Trophoblast cell (in vitro differentiated cells and primary cell): ENCODE measurements at regions not wholly inside any gene's neighbourhood (a gene's known extent, or its start where the extent isn't known, plus 50 kb on each side); places are given as distances from the start of the nearest gene placed in this dataset.

Experiments
- DNase-seq, 2 donors: peaks; one replicate each; pipeline ENCODE4 v3.0.0-alpha.2; 2016
- H2AFZ ChIP-seq: 2 replicates; pipeline ENCODE4 v1.6.1; 2013; ENCODE audit warnings: low read length, moderate library complexity, mild to moderate bottlenecking; ENCODE audit not compliant: insufficient read depth, poor library complexity
- H2AK5ac ChIP-seq: 2 replicates; pipeline ENCODE4 v1.6.1; 2013; ENCODE audit warnings: mild to moderate bottlenecking, low read length
- H2BK120ac ChIP-seq: 2 replicates; pipeline ENCODE4 v1.6.1; 2013; ENCODE audit warnings: low read length, mild to moderate bottlenecking, moderate library complexity; ENCODE audit not compliant: insufficient read depth, poor library complexity
- H2BK12ac ChIP-seq: 2 replicates; pipeline ENCODE4 v1.6.1; 2013; ENCODE audit warnings: mild to moderate bottlenecking, low read length, moderate library complexity
- H2BK5ac ChIP-seq: 2 replicates; pipeline ENCODE4 v1.6.1; 2013; ENCODE audit warnings: low read length, low read depth, moderate library complexity, mild to moderate bottlenecking; ENCODE audit not compliant: poor library complexity
- H3K14ac ChIP-seq: 2 replicates; pipeline ENCODE4 v1.6.1; 2013; ENCODE audit warnings: mild to moderate bottlenecking, low read length
- H3K18ac ChIP-seq: 2 replicates; pipeline ENCODE4 v1.6.1; 2013; ENCODE audit warnings: mild to moderate bottlenecking, low read length
- H3K23ac ChIP-seq: 2 replicates; pipeline ENCODE4 v1.6.1; 2013; ENCODE audit warnings: low read length
- H3K27ac ChIP-seq: 2 replicates; pipeline ENCODE4 v1.5.1; 2013; ENCODE audit warnings: low read depth, mild to moderate bottlenecking, inconsistent platforms, low read length, moderate library complexity
- H3K27me3 ChIP-seq: 2 replicates; pipeline ENCODE4 v1.6.1; 2013; ENCODE audit warnings: inconsistent platforms, mild to moderate bottlenecking, low read length, moderate library complexity; ENCODE audit not compliant: insufficient read depth
- H3K36me3 ChIP-seq, 2 experiments: 1 replicate in 1 of 2; 2 replicates in 1 of 2; pipeline ENCODE4 v1.6.1; 2013; ENCODE audit warnings: low read length in 2 of 2, mild to moderate bottlenecking in 2 of 2, moderate library complexity in 1 of 2; ENCODE audit not compliant: insufficient read depth in 2 of 2, control insufficient read depth in 1 of 2
- H3K4ac ChIP-seq: 2 replicates; pipeline ENCODE4 v1.6.1; 2013; ENCODE audit warnings: low read depth, mild to moderate bottlenecking, low read length, moderate library complexity
- H3K4me1 ChIP-seq, 2 experiments: 1 replicate in 1 of 2; 2 replicates in 1 of 2; pipeline ENCODE4 v1.6.1; 2013; ENCODE audit warnings: low read length in 2 of 2, mild to moderate bottlenecking in 2 of 2, moderate library complexity in 1 of 2; ENCODE audit not compliant: insufficient read depth in 2 of 2, control insufficient read depth in 1 of 2
- H3K4me2 ChIP-seq: 2 replicates; pipeline ENCODE4 v1.6.1; 2013; ENCODE audit warnings: inconsistent platforms, mild to moderate bottlenecking, low read length, moderate library complexity
- H3K4me3 ChIP-seq: 2 replicates; pipeline ENCODE4 v1.5.1; 2013; ENCODE audit warnings: mild to moderate bottlenecking, low read depth, low read length, inconsistent platforms
- H3K79me1 ChIP-seq: one replicate; pipeline ENCODE4 v1.6.1; 2013; ENCODE audit warnings: low read length
- H3K79me2 ChIP-seq: 2 replicates; pipeline ENCODE4 v1.6.1; 2013; ENCODE audit warnings: low read length, mild to moderate bottlenecking; ENCODE audit not compliant: control insufficient read depth, insufficient read depth, poor library complexity
- H3K9ac ChIP-seq: 2 replicates; pipeline ENCODE4 v1.6.1; 2013; ENCODE audit warnings: mild to moderate bottlenecking, low read length
- H3K9me3 ChIP-seq: 2 replicates; pipeline ENCODE4 v1.6.1; 2013; ENCODE audit warnings: low read depth, mild to moderate bottlenecking, control low read depth, inconsistent platforms, low read length; ENCODE audit not compliant: insufficient read depth
- H4K12ac ChIP-seq: 2 replicates; pipeline ENCODE4 v1.6.1; 2013; ENCODE audit warnings: low read depth, mild to moderate bottlenecking, low read length, moderate library complexity
- H4K8ac ChIP-seq: 2 replicates; pipeline ENCODE4 v1.6.1; 2013; ENCODE audit warnings: low read depth, mild to moderate bottlenecking, low read length, moderate library complexity
- H4K91ac ChIP-seq: one replicate; pipeline ENCODE4 v1.6.1; 2013; ENCODE audit warnings: low read depth, mild to moderate bottlenecking, low read length, moderate library complexity
- WGBS: extraction: QIAGEN DNeasy Blood & Tissue Kit; methylation state at CpG from one replicate; pipeline ENCODE4 v1.1.7; 2013; ENCODE audit warnings: missing lambda C conversion rate; ENCODE audit not compliant: insufficient read length, insufficient coverage; ENCODE audit errors: extremely low coverage; 5-methylcytosine and 5-hydroxymethylcytosine counted together

DNA sequence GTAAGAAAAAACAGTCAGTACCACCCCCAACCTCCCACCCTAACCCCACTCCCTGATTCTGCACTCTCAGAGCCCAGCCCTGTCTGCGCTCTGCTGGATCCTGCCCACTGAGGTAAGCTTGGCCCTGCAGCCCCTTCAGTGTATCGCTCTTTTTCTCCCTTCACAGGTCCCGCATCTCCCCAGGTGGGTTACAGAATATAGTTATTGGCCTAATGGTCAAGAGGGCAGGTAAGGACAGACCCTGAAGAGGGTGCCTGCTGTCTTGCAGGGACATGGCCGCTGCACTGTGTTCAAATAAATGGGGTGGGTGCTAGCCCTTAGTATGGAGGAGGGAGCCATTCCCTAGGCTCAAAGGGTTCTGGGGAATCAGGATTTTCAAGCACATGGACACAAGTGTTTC lies 135.7 kb downstream of the ADSS2 start:
- no CpG with 5 or more reads among the region's 4 CpGs for WGBS
- Histone ChIP-seq H4K8ac (no peak overlapping the region), H3K9ac (no peak overlapping the region), H3K79me1 (peaks cover 2% of the 10 kb centered on the region), H2AFZ (no peak overlapping the region), H3K27me3 (no peaks in the 10 kb centered on the region), H3K4ac (no peak overlapping the region), H4K91ac (peak overlapping the region; percentile 7), H3K4me3 (no peak overlapping the region), H2BK12ac (no peak overlapping the region), H3K36me3 (no peaks in the 10 kb centered on the region), H3K9me3 (no peaks in the 10 kb centered on the region), H3K18ac (no peak overlapping the region), H3K4me1 (no peaks in the 10 kb centered on the region), H4K12ac (no peak overlapping the region), H2AK5ac (no peak overlapping the region), H2BK120ac (no peak overlapping the region), H3K27ac (no peak overlapping the region), H3K14ac (no peak overlapping the region), H2BK5ac (no peak overlapping the region), H3K79me2 (no peaks in the 10 kb centered on the region), H3K23ac (no peak overlapping the region), H3K4me2 (no peak overlapping the region)
- no peak for DNase-seq

DNA sequence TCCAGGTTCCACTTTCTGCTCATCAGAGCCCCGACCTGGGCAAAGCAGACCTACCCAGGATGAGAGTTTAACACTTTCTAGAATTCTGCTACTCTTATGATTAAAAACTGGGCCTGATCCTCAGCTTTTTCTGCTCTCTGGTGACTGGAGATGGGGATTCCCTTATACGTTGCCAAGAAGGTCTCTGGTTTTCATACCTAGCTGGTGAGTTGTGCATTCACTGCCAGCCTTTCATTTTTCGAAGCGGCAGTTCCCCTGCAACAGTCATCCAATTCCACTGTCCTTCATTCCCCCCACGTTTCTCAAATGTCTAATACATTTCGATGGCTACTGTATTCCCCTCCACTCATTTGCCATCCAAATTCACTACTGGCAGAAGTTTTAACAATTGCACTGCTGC lies 135.3 kb downstream of the ADSS2 start:
- H3K14ac ChIP-seq = no peak overlapping the region
- no peak overlapping the region for H4K91ac ChIP-seq
- no peak overlapping the region for H3K4ac ChIP-seq
- H2BK5ac ChIP-seq = no peak overlapping the region
- no peak overlapping the region for H4K8ac ChIP-seq
- H3K4me1 ChIP-seq = no peaks in the 10 kb centered on the region
- no peak overlapping the region for H2AFZ ChIP-seq
- H3K9ac ChIP-seq = no peak overlapping the region
- H2BK120ac ChIP-seq = no peak overlapping the region
- WGBS = no CpG with 5 or more reads among the region's 6 CpGs
- no peaks in the 10 kb centered on the region for H3K36me3 ChIP-seq
- no peaks in the 10 kb centered on the region for H3K9me3 ChIP-seq
- H3K27ac ChIP-seq = no peak overlapping the region
- DNase-seq = peak; percentile 41 to 64
- H3K23ac ChIP-seq = no peak overlapping the region
- H3K4me2 ChIP-seq = no peak overlapping the region
- no peak overlapping the region for H3K18ac ChIP-seq
- H3K27me3 ChIP-seq = no peaks in the 10 kb centered on the region
- H3K79me1 ChIP-seq = peaks cover 2% of the 10 kb centered on the region
- no peak overlapping the region for H3K4me3 ChIP-seq
- H3K79me2 ChIP-seq = no peaks in the 10 kb centered on the region
- no peak overlapping the region for H2BK12ac ChIP-seq
- H4K12ac ChIP-seq = no peak overlapping the region
- no peak overlapping the region for H2AK5ac ChIP-seq

DNA sequence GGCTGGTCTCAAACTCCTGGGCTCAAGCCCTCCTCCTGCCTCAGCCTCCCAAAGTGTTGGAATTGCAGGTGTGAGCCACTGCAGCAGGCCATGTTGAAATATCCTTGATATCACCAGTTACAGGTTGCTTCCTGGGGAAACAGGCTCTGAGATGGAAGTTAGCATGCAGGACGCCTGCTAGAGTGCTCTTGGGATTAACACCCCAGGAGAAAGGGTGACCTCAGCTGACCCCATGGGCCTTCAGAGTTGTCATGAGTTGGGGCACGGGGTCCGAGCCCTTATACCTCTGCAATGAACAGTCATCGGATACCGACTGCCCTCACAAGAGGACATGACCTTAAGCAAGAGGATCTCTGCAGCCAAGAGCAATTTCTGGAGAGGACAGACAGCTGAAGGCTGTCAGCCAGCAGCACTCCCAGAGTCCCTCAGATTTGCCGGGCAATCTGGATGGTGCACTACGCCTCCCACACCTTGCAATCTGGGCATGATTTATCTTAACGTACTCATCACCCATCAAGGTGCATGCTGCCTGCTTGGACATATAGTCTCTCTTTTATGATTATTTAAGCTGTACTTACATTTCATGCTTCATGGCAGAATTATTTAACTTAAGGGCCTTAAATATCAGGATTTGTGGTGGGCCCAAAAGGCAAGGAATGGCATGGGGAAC lies 134.6 kb downstream of the ADSS2 start:
- H2BK120ac ChIP-seq = no peak overlapping the region
- H3K14ac ChIP-seq = no peak overlapping the region
- H4K12ac ChIP-seq = no peak overlapping the region
- H2BK12ac ChIP-seq = no peak overlapping the region
- no peaks in the 10 kb centered on the region for H3K27me3 ChIP-seq
- H3K4ac ChIP-seq = no peak overlapping the region
- H3K36me3 ChIP-seq = no peaks in the 10 kb centered on the region
- H4K8ac ChIP-seq = no peak overlapping the region
- no peak overlapping the region for H3K9ac ChIP-seq
- no CpG with 5 or more reads among the region's 8 CpGs for WGBS
- H4K91ac ChIP-seq = no peak overlapping the region
- peaks cover under 1% of the 10 kb centered on the region for H3K79me2 ChIP-seq
- no peaks in the 10 kb centered on the region for H3K4me1 ChIP-seq
- H2BK5ac ChIP-seq = no peak overlapping the region
- H3K4me3 ChIP-seq = no peak overlapping the region
- no peak overlapping the region for H2AFZ ChIP-seq
- no peak overlapping the region for H3K18ac ChIP-seq
- peaks cover 1% of the 10 kb centered on the region for H3K79me1 ChIP-seq
- H3K4me2 ChIP-seq = no peak overlapping the region
- no peak overlapping the region for H2AK5ac ChIP-seq
- no peak overlapping the region for H3K23ac ChIP-seq
- DNase-seq = no peak
- H3K27ac ChIP-seq = no peak overlapping the region
- H3K9me3 ChIP-seq = no peaks in the 10 kb centered on the region

DNA sequence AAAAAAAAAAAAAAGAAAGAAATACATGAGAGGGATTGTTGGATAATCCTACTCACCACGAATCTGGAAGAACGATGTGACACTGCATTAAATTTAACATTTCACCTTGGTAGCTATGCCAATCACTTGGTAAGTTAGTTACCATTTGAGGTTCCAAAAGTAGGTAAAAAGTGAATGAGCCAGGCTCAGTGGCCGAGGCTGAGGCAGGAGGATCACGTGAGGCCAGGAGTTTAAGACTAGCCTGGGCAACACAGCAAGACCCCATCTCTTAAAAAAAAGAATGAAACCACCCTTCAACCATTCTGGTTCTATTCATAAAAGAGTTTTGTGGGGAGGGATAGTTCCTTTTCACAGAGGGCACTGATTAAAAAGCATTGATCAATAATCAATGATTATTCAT lies 133.6 kb downstream of the ADSS2 start:
- no peaks in the 10 kb centered on the region for H3K4me1 ChIP-seq
- peaks cover 3% of the 10 kb centered on the region for H3K79me2 ChIP-seq
- H3K79me1 ChIP-seq = peaks cover 5% of the 10 kb centered on the region
- no peak overlapping the region for H3K4me3 ChIP-seq
- no peak overlapping the region for H3K4ac ChIP-seq
- H3K14ac ChIP-seq = no peak overlapping the region
- DNase-seq = no peak
- H3K27ac ChIP-seq = no peak overlapping the region
- no CpG with 5 or more reads among the region's 4 CpGs for WGBS
- H2AFZ ChIP-seq = no peak overlapping the region
- no peak overlapping the region for H4K12ac ChIP-seq
- H2BK5ac ChIP-seq = no peak overlapping the region
- no peaks in the 10 kb centered on the region for H3K36me3 ChIP-seq
- no peak overlapping the region for H3K23ac ChIP-seq
- H3K27me3 ChIP-seq = no peaks in the 10 kb centered on the region
- H4K91ac ChIP-seq = no peak overlapping the region
- no peak overlapping the region for H3K9ac ChIP-seq
- no peaks in the 10 kb centered on the region for H3K9me3 ChIP-seq
- H3K4me2 ChIP-seq = no peak overlapping the region
- no peak overlapping the region for H2BK120ac ChIP-seq
- no peak overlapping the region for H2AK5ac ChIP-seq
- no peak overlapping the region for H4K8ac ChIP-seq
- no peak overlapping the region for H2BK12ac ChIP-seq
- H3K18ac ChIP-seq = no peak overlapping the region
